ENCODE measurements at regions not wholly inside any gene's neighbourhood (a gene's known extent, or its start where the extent isn't known, plus 50 kb on each side); places are given as distances from the start of the nearest gene placed in this dataset.

GRCh38 chr6:159328052-159328451 is 158.9 kb downstream of the FNDC1 start:
- DNase-seq, result no peak

- no peak for DNase-seq
Measured at GRCh38 chr6:159325476-159325875, 156.3 kb downstream of the FNDC1 start.

GRCh38 chr6:159324596-159324995 is 155.4 kb downstream of the FNDC1 start:
- no peak for DNase-seq

All from inflammatory macrophage (primary cell).